ENCODE measurements at regions not wholly inside any gene's neighbourhood (a gene's known extent, or its start where the extent isn't known, plus 50 kb on each side); places are given as distances from the start of the nearest gene placed in this dataset.

DNA sequence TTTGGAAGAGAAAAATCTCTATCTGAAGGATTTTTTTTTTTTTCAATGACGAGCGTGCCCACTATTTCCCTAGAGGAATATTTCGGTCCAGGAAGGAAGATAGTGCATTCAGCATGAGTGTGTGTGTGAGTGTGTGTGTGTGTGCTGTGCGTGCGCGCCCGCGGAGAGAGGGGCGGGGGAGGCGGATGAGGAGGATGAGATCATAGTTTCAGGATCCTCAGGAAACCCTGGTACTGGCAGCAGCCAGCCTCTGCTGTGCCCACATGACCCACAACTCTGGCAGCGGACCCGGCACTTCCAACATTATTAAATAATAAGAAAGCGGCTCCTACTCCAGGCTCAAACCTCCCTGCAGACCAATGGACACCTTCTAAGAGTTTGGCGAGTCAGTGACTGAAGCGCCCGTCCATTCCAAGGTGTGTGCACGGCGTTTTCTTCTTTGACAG is 217.0 kb upstream of the DTNA start (continued):
- TF ChIP-seq ZBTB10 (tag by site-specific recombination; IDR thresholded peaks at IDR 0.05) (peak; percentile 69; the same call in 1 of the 2 replicates), ZNF624 (tag by site-specific recombination; IDR thresholded peaks at IDR 0.05) (no peak), MYNN (tag by site-specific recombination; IDR thresholded peaks at IDR 0.05; ENCODE audit: borderline replicate concordance) (no peak), ZNF132 (tag by site-specific recombination; IDR thresholded peaks at IDR 0.05; ENCODE audit: borderline replicate concordance) (no peak), ZNF2 (tag by site-specific recombination; IDR thresholded peaks at IDR 0.05) (0 out of 2 replicates have a peak, but pooled peaks have one; percentile 50), REPIN1 (tag by site-specific recombination; IDR thresholded peaks at IDR 0.05; ENCODE audit: low read depth) (no peak), ZNF777 (tag by site-specific recombination; IDR thresholded peaks at IDR 0.05; ENCODE audit: borderline replicate concordance) (peak; percentile 63; the same call in 1 of the 2 replicates), ZNF10 (tag by site-specific recombination; IDR thresholded peaks at IDR 0.05) (no peak), KLF7 (tag by site-specific recombination; IDR thresholded peaks at IDR 0.05; ENCODE audit: borderline replicate concordance) (peak; percentile 72; the same call in 1 of the 2 replicates), ZNF223 (tag by site-specific recombination; IDR thresholded peaks at IDR 0.05) (no peak), ZNF280C (tag by site-specific recombination; IDR thresholded peaks at IDR 0.05) (no peak), HOXD13 (CRISPR knock-in tag; IDR thresholded peaks at IDR 0.05; ENCODE audit: borderline replicate concordance) (no peak), ZNF214 (tag by site-specific recombination; IDR thresholded peaks at IDR 0.05; ENCODE audit: borderline replicate concordance) (no peak), ZNF560 (tag by site-specific recombination; IDR thresholded peaks at IDR 0.05; ENCODE audit: borderline replicate concordance) (no peak), ZNF292 (tag by site-specific recombination; IDR thresholded peaks at IDR 0.05; ENCODE audit: borderline replicate concordance, low read depth) (no peak), MZF1 (tag by site-specific recombination; IDR thresholded peaks at IDR 0.05; ENCODE audit: borderline replicate concordance) (no peak), ZFP3 (tag by site-specific recombination; IDR thresholded peaks at IDR 0.05; ENCODE audit: low read depth) (no peak), KLF8 (tag by site-specific recombination; IDR thresholded peaks at IDR 0.05) (peak; percentile 65), ZNF426 (tag by site-specific recombination; IDR thresholded peaks at IDR 0.05) (no peak), ZNF302 (tag by site-specific recombination; IDR thresholded peaks at IDR 0.05; ENCODE audit: low read depth) (no peak), RBAK (tag by site-specific recombination; IDR thresholded peaks at IDR 0.05) (no peak), ZNF768 (tag by site-specific recombination; IDR thresholded peaks at IDR 0.05) (no peak), ZEB2 (tag by site-specific recombination; IDR thresholded peaks at IDR 0.05) (peak; percentile 91), ZNF785 (tag by site-specific recombination; IDR thresholded peaks at IDR 0.05) (peak; percentile 22; the same call in 1 of the 2 replicates), HIC1 (tag by site-specific recombination; IDR thresholded peaks at IDR 0.05) (peak; percentile 95), ZNF248 (tag by site-specific recombination; IDR thresholded peaks at IDR 0.05) (no peak), ZSCAN23 (tag by site-specific recombination; IDR thresholded peaks at IDR 0.05) (no peak)
- TF ChIP-seq, protein P1, sequence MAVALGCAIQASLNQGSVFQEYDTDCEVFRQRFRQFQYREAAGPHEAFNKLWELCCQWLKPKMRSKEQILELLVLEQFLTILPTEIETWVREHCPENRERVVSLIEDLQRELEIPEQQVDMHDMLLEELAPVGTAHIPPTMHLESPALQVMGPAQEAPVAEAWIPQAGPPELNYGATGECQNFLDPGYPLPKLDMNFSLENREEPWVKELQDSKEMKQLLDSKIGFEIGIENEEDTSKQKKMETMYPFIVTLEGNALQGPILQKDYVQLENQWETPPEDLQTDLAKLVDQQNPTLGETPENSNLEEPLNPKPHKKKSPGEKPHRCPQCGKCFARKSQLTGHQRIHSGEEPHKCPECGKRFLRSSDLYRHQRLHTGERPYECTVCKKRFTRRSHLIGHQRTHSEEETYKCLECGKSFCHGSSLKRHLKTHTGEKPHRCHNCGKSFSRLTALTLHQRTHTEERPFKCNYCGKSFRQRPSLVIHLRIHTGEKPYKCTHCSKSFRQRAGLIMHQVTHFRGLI (tag by site-specific recombination; IDR thresholded peaks at IDR 0.05), result peak; percentile 52; the same call in 1 of the 2 replicates
- TF ChIP-seq, protein P2, sequence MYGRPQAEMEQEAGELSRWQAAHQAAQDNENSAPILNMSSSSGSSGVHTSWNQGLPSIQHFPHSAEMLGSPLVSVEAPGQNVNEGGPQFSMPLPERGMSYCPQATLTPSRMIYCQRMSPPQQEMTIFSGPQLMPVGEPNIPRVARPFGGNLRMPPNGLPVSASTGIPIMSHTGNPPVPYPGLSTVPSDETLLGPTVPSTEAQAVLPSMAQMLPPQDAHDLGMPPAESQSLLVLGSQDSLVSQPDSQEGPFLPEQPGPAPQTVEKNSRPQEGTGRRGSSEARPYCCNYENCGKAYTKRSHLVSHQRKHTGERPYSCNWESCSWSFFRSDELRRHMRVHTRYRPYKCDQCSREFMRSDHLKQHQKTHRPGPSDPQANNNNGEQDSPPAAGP (tag by site-specific recombination; IDR thresholded peaks at IDR 0.05), result no peak
- TF ChIP-seq, protein P3, sequence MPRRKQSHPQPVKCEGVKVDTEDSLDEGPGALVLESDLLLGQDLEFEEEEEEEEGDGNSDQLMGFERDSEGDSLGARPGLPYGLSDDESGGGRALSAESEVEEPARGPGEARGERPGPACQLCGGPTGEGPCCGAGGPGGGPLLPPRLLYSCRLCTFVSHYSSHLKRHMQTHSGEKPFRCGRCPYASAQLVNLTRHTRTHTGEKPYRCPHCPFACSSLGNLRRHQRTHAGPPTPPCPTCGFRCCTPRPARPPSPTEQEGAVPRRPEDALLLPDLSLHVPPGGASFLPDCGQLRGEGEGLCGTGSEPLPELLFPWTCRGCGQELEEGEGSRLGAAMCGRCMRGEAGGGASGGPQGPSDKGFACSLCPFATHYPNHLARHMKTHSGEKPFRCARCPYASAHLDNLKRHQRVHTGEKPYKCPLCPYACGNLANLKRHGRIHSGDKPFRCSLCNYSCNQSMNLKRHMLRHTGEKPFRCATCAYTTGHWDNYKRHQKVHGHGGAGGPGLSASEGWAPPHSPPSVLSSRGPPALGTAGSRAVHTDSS (tag by site-specific recombination; IDR thresholded peaks at IDR 0.05), result no peak

All from HEK293 (cell line).